Cardiac fibroblast (primary cell): ENCODE measurements at regions not wholly inside any gene's neighbourhood (a gene's known extent, or its start where the extent isn't known, plus 50 kb on each side); places are given as distances from the start of the nearest gene placed in this dataset.

Experiments
- DNase-seq, 2 donors: peaks; one replicate each; pipeline versions ENCODE4 v3.0.0 to v3.0.0-alpha.2; 2010; ENCODE audit warnings: low read depth in 2 of 2
- H3K4me3 ChIP-seq, 2 donors: replicated peaks in 1 of 2; 1 replicate in 1 of 2; 2 replicates in 1 of 2; pipeline ENCODE4 v1.5.1; 2011; ENCODE audit warnings: low read depth in 2 of 2, low read length in 2 of 2, mild to moderate bottlenecking in 2 of 2, moderate library complexity in 1 of 2
- CTCF ChIP-seq: IDR thresholded peaks from one replicate; pipeline ENCODE4 v1.5.1; 2011; ENCODE audit warnings: low read depth, mild to moderate bottlenecking, low read length, inconsistent platforms

GRCh38 chr2:134108113-134108512 is 145.8 kb upstream of the MGAT5 start:
- H3K4me3 ChIP-seq, result no peak overlapping the region
- TF ChIP-seq CTCF, result no peak

GRCh38 chr2:134109246-134109645 is 144.6 kb upstream of the MGAT5 start:
- H3K4me3 ChIP-seq, result no peak overlapping the region
- no peak for TF ChIP-seq CTCF
- no peak for DNase-seq

More at GRCh38 chr2:134108113-134108512, 145.8 kb upstream of the MGAT5 start:
- DNase-seq, result no peak

- no peak overlapping the region for H3K4me3 ChIP-seq
- no peak for DNase-seq
- TF ChIP-seq CTCF, result no peak
Observed at GRCh38 chr2:134109725-134110124, 144.1 kb upstream of the MGAT5 start.

- DNase-seq, result no peak
- no peak overlapping the region for H3K4me3 ChIP-seq
- TF ChIP-seq CTCF, result no peak
Observed at GRCh38 chr2:134110532-134110931, 143.3 kb upstream of the MGAT5 start.

GRCh38 chr2:134117676-134118075 is 136.2 kb upstream of the MGAT5 start:
- peak; percentile 48 to 50 for DNase-seq
- H3K4me3 ChIP-seq, result no peak overlapping the region
- no peak for TF ChIP-seq CTCF

- peak; percentile 79 for TF ChIP-seq CTCF
- peak; percentile 97 to 98 for DNase-seq
- H3K4me3 ChIP-seq, result no peak overlapping the region
Observed at GRCh38 chr2:134118279-134119116, 135.4 kb upstream of the MGAT5 start.
